ENCODE measurements at regions not wholly inside any gene's neighbourhood (a gene's known extent, or its start where the extent isn't known, plus 50 kb on each side); places are given as distances from the start of the nearest gene placed in this dataset.

- no peak for DNase-seq (ENCODE audit: low read depth, low spot score)
- ChIA-PET CTCF (no interaction called here), POLR2A (no interaction called here)
- no peak overlapping the region for H3K4me3 ChIP-seq (ENCODE audit: low read depth, low read length)
- H3K27me3 ChIP-seq (ENCODE audit: control insufficient read depth, insufficient read depth, low read length) = no peaks in the 10 kb centered on the region
- H3K27ac ChIP-seq (ENCODE audit: low read depth, low read length) = no peak overlapping the region
- H3K9me3 ChIP-seq (ENCODE audit: control insufficient read depth, insufficient read depth, low read length) = peaks cover 15% of the 10 kb centered on the region; the same call in 1 of the 2 replicates
- no peak for TF ChIP-seq CTCF (IDR thresholded peaks at IDR 0.05; ENCODE audit: low read depth, low read length)
These were observed 83.4 kb downstream of the IRX5 start for GRCh38 chr16:55014022-55014421.

DNA sequence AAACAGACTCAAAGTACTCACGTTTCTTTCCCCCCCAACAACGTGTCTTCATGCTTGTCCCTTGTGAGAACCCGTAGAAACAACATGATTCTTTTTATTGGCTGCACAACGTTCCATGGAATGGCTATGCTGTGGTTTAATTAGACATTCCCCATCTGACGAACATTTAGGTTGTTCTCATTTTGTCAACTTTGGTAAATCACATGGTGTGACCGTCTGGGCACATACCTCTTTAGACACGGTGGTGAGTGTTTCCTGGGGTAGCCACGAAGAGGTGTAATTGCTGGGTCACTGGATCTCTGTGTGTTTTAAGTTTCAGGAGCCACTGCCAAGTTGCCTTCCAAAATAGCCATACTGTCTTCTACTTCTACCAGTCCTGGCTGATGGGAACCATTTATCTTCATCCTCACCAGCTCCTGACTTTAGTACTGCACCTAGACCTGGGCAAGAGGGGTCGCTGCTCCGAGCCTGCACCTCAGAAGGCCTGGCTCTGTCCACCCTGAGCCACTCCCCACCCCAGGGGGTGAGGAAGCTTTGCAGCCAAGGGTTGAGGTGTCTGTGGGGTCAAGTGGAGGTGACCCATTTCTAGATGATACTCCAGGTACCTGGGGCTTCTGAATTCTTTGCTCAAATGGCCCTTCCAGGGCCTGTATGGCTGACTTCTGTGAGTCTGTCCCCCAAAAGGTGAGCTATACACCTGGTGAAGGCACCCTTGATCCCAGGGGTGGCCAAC lies 84.7 kb downstream of the IRX5 start:
- POLR2A ChIA-PET = no interaction called here
- DNase-seq (ENCODE audit: low read depth, low spot score) = no peak
- H3K27ac ChIP-seq (ENCODE audit: low read depth, low read length) = no peak overlapping the region
- CTCF ChIA-PET = no interaction called here
- H3K4me3 ChIP-seq (ENCODE audit: low read depth, low read length) = no peak overlapping the region
- peaks cover 17% of the 10 kb centered on the region for H3K9me3 ChIP-seq (ENCODE audit: control insufficient read depth, insufficient read depth, low read length)
- H3K27me3 ChIP-seq (ENCODE audit: control insufficient read depth, insufficient read depth, low read length) = no peaks in the 10 kb centered on the region
- TF ChIP-seq CTCF (IDR thresholded peaks at IDR 0.05; ENCODE audit: low read depth, low read length) = no peak

- Histone ChIP-seq H3K27ac (ENCODE audit: low read depth, low read length) (no peak overlapping the region), H3K9me3 (ENCODE audit: control insufficient read depth, insufficient read depth, low read length) (peaks cover 17% of the 10 kb centered on the region), H3K27me3 (ENCODE audit: control insufficient read depth, insufficient read depth, low read length) (no peaks in the 10 kb centered on the region), H3K4me3 (ENCODE audit: low read depth, low read length) (no peak overlapping the region)
- CTCF ChIA-PET = no interaction called here
- DNase-seq (ENCODE audit: low read depth, low spot score) = no peak
- POLR2A ChIA-PET = no interaction called here
- TF ChIP-seq CTCF (IDR thresholded peaks at IDR 0.05; ENCODE audit: low read depth, low read length) = no peak
These were observed 85.8 kb downstream of the IRX5 start for GRCh38 chr16:55016515-55016914.

- CTCF ChIA-PET = no interaction called here
- no peak for DNase-seq (ENCODE audit: low read depth, low spot score)
- Histone ChIP-seq H3K27me3 (ENCODE audit: control insufficient read depth, insufficient read depth, low read length) (no peaks in the 10 kb centered on the region), H3K4me3 (ENCODE audit: low read depth, low read length) (no peak overlapping the region), H3K9me3 (ENCODE audit: control insufficient read depth, insufficient read depth, low read length) (peaks cover 17% of the 10 kb centered on the region), H3K27ac (ENCODE audit: low read depth, low read length) (no peak overlapping the region)
- POLR2A ChIA-PET = no interaction called here
- TF ChIP-seq CTCF (IDR thresholded peaks at IDR 0.05; ENCODE audit: low read depth, low read length) = no peak
These were observed 86.7 kb downstream of the IRX5 start for GRCh38 chr16:55017321-55017720.

DNA sequence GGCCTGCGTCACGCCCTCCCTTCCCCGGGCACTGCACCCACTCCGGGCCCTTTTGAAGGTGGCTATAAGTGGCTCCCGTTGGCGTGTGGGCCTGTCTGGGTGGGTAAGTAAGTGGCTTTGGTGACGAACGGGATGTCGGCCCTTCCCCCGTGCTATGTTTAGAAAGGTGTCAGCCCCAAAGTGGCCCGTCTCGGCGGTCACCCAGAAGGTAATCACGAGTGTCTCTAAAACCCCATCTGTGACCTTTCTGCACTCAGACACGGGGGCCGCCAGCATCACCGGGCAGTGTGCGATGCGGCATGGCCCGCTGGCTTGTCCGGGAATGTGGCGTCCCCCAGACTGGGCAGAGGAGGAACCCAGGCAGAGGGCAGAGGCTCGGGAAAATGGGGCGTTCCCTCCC lies 88.2 kb downstream of the IRX5 start:
- ChIA-PET CTCF (no interaction called here), POLR2A (no interaction called here)
- no peaks in the 10 kb centered on the region for H3K27me3 ChIP-seq (ENCODE audit: control insufficient read depth, insufficient read depth, low read length)
- no peak for TF ChIP-seq CTCF (IDR thresholded peaks at IDR 0.05; ENCODE audit: low read depth, low read length)
- H3K4me3 ChIP-seq (ENCODE audit: low read depth, low read length) = no peak overlapping the region
- DNase-seq (ENCODE audit: low read depth, low spot score) = no peak
- no peak overlapping the region for H3K27ac ChIP-seq (ENCODE audit: low read depth, low read length)
- peaks cover 17% of the 10 kb centered on the region for H3K9me3 ChIP-seq (ENCODE audit: control insufficient read depth, insufficient read depth, low read length)
